ENCODE measurements at regions not wholly inside any gene's neighbourhood (a gene's known extent, or its start where the extent isn't known, plus 50 kb on each side); places are given as distances from the start of the nearest gene placed in this dataset.

DNA sequence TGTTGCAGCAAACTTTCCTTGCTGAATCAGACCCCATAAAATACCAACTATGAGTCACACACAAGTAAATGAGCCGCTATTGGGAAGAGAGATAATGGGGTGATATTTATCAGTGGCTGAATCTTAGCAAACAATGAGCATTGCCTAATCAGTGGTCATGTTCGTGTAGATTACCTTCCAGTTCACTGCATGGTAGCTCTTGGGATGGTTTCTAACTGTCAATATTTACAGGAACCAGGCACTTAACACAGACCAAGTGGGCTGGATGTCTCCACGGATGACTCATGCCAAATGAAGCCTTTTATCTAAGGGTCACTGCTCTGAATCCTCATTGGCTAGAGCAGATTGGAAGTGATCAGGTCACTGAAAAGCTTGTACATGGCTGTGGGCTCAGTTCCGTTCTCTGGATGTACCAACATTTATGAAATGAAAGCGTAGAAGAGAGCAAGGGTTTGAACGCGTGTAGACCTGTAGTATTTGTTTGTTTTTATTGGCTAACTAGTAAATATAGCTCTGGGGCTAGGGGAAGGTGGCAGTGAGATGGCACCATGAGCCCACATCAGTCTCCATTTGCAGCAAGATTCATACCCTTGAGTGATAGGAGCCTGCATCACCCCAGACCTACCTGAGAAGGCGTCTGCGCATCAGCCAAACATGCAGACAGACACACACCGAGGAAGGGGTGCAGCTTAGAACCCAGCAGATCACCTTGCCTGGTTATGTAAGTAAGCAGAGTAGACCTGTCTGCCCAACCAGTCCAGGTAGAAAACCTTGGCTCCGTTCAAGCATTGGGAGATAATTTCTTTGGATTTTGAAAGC lies 153.3 kb downstream of the TOMM20 start (continued):
- TF ChIP-seq, protein P1, sequence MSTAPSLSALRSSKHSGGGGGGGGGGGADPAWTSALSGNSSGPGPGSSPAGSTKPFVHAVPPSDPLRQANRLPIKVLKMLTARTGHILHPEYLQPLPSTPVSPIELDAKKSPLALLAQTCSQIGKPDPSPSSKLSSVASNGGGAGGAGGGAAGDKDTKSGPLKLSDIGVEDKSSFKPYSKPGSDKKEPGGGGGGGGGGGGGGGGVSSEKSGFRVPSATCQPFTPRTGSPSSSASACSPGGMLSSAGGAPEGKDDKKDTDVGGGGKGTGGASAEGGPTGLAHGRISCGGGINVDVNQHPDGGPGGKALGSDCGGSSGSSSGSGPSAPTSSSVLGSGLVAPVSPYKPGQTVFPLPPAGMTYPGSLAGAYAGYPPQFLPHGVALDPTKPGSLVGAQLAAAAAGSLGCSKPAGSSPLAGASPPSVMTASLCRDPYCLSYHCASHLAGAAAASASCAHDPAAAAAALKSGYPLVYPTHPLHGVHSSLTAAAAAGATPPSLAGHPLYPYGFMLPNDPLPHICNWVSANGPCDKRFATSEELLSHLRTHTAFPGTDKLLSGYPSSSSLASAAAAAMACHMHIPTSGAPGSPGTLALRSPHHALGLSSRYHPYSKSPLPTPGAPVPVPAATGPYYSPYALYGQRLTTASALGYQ (CRISPR knock-in tag; IDR thresholded peaks at IDR 0.05): peak; percentile 97
- TF ChIP-seq, protein P2, sequence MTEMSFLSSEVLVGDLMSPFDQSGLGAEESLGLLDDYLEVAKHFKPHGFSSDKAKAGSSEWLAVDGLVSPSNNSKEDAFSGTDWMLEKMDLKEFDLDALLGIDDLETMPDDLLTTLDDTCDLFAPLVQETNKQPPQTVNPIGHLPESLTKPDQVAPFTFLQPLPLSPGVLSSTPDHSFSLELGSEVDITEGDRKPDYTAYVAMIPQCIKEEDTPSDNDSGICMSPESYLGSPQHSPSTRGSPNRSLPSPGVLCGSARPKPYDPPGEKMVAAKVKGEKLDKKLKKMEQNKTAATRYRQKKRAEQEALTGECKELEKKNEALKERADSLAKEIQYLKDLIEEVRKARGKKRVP (CRISPR knock-in tag; IDR thresholded peaks at IDR 0.05): peak in 1 of 2 experiments; percentile 91; a peak in 2 of 4 replicates
- TF ChIP-seq, protein P3, sequence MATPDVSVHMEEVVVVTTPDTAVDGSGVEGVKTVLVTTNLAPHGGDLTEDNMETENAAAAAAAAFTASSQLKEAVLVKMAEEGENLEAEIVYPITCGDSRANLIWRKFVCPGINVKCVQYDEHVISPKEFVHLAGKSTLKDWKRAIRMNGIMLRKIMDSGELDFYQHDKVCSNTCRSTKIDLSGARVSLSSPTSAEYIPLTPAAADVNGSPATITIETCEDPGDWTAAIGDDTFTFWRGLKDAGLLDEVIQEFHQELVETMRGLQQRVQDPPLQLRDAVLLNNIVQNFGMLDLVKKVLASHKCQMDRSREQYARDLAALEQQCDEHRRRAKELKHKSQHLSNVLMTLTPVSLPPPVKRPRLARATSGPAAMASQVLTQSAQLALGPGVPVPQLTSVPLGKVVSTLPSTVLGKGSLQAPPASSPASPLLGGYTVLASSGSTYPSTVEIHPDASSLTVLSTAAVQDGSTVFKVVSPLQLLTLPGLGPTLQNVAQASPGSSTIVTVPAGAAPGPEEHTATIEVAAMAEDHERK (CRISPR knock-in tag; IDR thresholded peaks at IDR 0.05; ENCODE audit: low read depth): peak; percentile 37; the same call in 1 of the 2 replicates
- TF ChIP-seq ZNF850 (CRISPR knock-in tag; conservative IDR thresholded peaks at IDR 0.05) (no peak), HIVEP1 (CRISPR knock-in tag; IDR thresholded peaks at IDR 0.05) (peak; percentile 65; the same call in 1 of the 2 replicates), TOE1 (CRISPR knock-in tag; IDR thresholded peaks at IDR 0.05) (peak; percentile 81; the same call in 1 of the 2 replicates), ZBTB42 (CRISPR knock-in tag; IDR thresholded peaks at IDR 0.05) (0 out of 2 replicates have a peak, but pooled peaks have one; percentile 46), GABPB1 (CRISPR knock-in tag; IDR thresholded peaks at IDR 0.05) (peak; percentile 57), MTA1 (CRISPR knock-in tag; IDR thresholded peaks at IDR 0.05; ENCODE audit: borderline replicate concordance) (no peak; the same call in 1 of the 2 replicates)
- TF ChIP-seq, protein P4, sequence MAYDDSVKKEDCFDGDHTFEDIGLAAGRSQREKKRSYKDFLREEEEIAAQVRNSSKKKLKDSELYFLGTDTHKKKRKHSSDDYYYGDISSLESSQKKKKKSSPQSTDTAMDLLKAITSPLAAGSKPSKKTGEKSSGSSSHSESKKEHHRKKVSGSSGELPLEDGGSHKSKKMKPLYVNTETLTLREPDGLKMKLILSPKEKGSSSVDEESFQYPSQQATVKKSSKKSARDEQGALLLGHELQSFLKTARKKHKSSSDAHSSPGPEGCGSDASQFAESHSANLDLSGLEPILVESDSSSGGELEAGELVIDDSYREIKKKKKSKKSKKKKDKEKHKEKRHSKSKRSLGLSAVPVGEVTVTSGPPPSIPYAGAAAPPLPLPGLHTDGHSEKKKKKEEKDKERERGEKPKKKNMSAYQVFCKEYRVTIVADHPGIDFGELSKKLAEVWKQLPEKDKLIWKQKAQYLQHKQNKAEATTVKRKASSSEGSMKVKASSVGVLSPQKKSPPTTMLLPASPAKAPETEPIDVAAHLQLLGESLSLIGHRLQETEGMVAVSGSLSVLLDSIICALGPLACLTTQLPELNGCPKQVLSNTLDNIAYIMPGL (CRISPR knock-in tag; IDR thresholded peaks at IDR 0.05; ENCODE audit: borderline replicate concordance in 1 of 2, low read depth in 1 of 2): peak in 1 of 2 experiments; percentile 7; a peak in 1 of 4 replicates
- TF ChIP-seq, protein P5, sequence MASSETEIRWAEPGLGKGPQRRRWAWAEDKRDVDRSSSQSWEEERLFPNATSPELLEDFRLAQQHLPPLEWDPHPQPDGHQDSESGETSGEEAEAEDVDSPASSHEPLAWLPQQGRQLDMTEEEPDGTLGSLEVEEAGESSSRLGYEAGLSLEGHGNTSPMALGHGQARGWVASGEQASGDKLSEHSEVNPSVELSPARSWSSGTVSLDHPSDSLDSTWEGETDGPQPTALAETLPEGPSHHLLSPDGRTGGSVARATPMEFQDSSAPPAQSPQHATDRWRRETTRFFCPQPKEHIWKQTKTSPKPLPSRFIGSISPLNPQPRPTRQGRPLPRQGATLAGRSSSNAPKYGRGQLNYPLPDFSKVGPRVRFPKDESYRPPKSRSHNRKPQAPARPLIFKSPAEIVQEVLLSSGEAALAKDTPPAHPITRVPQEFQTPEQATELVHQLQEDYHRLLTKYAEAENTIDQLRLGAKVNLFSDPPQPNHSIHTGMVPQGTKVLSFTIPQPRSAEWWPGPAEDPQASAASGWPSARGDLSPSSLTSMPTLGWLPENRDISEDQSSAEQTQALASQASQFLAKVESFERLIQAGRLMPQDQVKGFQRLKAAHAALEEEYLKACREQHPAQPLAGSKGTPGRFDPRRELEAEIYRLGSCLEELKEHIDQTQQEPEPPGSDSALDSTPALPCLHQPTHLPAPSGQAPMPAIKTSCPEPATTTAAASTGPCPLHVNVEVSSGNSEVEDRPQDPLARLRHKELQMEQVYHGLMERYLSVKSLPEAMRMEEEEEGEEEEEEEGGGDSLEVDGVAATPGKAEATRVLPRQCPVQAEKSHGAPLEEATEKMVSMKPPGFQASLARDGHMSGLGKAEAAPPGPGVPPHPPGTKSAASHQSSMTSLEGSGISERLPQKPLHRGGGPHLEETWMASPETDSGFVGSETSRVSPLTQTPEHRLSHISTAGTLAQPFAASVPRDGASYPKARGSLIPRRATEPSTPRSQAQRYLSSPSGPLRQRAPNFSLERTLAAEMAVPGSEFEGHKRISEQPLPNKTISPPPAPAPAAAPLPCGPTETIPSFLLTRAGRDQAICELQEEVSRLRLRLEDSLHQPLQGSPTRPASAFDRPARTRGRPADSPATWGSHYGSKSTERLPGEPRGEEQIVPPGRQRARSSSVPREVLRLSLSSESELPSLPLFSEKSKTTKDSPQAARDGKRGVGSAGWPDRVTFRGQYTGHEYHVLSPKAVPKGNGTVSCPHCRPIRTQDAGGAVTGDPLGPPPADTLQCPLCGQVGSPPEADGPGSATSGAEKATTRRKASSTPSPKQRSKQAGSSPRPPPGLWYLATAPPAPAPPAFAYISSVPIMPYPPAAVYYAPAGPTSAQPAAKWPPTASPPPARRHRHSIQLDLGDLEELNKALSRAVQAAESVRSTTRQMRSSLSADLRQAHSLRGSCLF (CRISPR knock-in tag; IDR thresholded peaks at IDR 0.05; ENCODE audit: borderline replicate concordance): no peak
- TF ChIP-seq, protein P6, sequence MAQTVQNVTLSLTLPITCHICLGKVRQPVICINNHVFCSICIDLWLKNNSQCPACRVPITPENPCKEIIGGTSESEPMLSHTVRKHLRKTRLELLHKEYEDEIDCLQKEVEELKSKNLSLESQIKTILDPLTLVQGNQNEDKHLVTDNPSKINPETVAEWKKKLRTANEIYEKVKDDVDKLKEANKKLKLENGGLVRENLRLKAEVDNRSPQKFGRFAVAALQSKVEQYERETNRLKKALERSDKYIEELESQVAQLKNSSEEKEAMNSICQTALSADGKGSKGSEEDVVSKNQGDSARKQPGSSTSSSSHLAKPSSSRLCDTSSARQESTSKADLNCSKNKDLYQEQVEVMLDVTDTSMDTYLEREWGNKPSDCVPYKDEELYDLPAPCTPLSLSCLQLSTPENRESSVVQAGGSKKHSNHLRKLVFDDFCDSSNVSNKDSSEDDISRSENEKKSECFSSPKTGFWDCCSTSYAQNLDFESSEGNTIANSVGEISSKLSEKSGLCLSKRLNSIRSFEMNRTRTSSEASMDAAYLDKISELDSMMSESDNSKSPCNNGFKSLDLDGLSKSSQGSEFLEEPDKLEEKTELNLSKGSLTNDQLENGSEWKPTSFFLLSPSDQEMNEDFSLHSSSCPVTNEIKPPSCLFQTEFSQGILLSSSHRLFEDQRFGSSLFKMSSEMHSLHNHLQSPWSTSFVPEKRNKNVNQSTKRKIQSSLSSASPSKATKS (CRISPR knock-in tag; IDR thresholded peaks at IDR 0.05): peak; percentile 99
